ENCODE measurements at regions not wholly inside any gene's neighbourhood (a gene's known extent, or its start where the extent isn't known, plus 50 kb on each side); places are given as distances from the start of the nearest gene placed in this dataset.

DNA sequence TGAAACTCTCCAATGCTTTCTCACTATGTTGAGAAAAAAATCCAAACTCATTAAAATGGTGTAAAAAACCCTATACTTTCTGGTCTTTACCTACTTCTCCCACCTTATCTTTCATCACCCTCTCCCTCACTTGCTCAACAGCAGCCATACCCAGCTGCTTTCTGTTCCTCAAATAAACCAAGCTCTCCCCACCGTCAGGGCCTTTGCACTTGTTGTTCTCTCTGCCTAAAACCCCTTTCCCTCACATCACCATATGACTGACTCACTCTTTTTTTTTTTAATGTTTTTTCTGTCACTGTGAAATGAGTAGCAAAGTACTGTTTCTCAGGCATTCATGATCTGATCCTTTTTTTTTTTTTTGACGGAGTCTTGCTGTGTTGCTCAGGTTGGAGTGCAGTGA is 122.3 kb upstream of the TMEM164 start:
- TF ChIP-seq ELF4 (IDR thresholded peaks at IDR 0.05) (no peak), FOXA1 (IDR thresholded peaks at IDR 0.05) (no peak), LEF1 (IDR thresholded peaks at IDR 0.05; ENCODE audit: borderline replicate concordance) (no peak), SP1 (IDR thresholded peaks at IDR 0.05) (no peak), FOXK2 (IDR thresholded peaks at IDR 0.05) (no peak), HDGF (IDR thresholded peaks at IDR 0.05; ENCODE audit: borderline replicate concordance) (no peak), L3MBTL2 (conservative IDR thresholded peaks at IDR 0.05) (no peak), FOXM1 (IDR thresholded peaks at IDR 0.05; ENCODE audit: borderline replicate concordance) (no peak), TARDBP (IDR thresholded peaks at IDR 0.05) (no peak)

Data from HEK293T (cell line).